GM18508 (cell line): ENCODE measurements at regions not wholly inside any gene's neighbourhood (a gene's known extent, or its start where the extent isn't known, plus 50 kb on each side); places are given as distances from the start of the nearest gene placed in this dataset.
"Not testable (repeated sequence)": the region's sequence is repeated elsewhere in the genome, so short reads cannot be mapped to it uniquely, and the experiment has no call there.

Experiments
- ATAC-seq: cut with Tn5 transposase; IDR thresholded peaks from one replicate; pipeline ENCODE4 v1.9.1; 2021; ENCODE audit warnings: moderate number of reproducible peaks; ENCODE audit not compliant: insufficient read depth, unreplicated experiment

DNA sequence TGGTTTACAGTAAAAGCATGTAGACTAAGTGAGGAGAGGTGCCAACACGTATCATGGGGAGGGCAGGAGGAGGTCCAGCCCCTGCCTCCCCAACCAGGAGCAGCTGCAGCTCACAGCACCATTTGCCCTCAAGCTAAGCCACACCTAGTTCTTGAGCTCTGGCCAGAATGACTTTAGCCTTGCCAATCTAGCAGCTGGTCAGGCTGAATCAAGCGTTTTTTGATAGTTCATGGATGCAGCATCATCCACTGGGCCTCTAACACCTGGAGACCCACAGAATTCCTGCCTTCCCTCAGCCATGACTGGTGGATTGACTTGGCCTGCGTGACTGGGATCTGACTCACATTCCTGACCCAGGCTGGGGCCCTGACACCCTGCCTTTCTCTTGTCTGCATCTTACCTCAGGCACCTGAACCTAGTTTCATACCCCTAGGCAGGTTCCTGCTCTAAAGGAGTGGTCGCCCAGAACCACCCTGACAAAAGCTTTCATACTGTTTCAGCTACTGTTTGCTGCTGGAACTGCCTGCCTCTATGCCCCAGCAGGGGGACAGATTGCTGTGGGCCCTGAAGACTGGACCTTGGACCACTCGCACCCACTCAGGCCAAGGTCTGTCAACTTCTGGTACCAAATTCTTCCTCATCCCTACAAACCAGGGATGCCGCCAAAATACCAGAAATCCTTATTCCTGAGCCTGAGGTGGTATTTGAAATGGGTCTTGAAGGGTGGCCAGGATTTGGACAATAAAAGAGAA is 122.3 kb downstream of the QRSL1 start:
- no peak for ATAC-seq

DNA sequence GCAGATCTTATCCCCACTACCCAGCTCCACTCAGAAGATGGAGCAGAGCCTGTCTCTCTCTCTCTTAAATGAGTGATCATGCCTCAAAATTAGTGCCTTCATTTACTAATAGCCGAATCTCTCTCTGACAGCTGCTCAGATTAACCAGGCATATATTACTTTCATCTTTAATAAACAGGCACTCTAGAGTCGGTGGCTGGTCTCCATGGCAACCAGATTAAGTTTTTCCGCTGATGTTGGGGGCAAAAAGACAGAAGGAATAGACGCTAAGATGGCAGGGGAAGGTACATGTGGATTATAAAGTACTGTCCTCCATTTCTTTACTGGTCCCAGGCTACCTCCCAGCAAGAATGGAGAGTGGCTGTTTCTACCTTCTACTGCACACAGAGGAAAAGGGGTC is 121.6 kb downstream of the QRSL1 start:
- no peak for ATAC-seq

DNA sequence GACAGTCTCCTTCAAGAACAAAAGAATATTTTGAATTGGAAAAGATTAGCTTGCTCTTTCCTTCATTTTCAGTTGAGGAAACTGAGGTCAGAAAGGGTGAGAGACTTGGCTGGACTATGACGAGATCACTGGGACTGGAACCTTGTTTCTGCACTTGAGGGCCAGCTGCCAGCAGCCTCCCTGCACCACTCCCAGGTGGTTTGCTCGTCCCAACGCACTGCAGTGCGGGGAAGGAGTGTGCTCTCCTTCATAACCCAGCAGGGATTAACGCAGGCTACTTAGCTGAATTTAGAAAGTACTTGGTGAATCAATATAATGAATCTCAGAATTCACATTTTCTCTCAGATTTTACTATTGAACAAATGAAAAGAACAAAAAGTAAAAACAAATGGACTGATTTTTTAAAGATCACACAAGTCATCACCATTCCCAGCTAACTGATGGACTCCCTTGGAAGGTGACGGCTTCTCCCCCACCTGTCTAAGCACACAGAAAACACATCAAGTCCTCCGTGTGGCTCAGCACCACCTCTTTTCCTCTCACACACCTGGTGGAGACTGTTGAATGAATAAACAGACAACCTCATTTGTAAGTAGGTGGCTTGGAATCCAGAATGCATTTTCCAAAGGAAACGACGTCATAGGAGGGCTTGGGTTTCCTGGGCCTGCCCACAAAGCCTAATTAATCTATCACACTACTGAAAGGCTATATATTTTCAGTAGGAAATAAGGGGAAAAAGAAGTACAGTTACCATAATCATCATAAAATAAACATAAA is 121.0 kb downstream of the QRSL1 start:
- ATAC-seq, result no peak

DNA sequence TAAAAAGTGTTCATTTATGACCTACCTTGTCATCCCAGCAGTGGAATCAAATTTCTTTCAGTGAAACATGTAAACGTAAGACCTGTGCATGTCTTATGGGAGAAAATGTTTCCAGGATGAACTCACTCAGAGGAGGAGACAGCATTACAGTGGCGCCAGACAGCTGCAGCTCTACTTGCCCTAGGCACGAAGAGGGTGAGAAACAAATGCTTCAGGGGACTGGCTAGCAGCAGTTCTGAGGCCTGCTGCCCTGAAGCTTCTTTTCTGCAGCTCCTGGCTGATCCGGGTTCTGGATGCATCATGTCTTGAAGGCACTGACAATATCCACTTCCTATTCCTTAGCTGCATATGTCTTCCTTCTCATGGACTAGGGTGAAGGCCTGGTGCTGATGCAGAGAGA is 120.2 kb downstream of the QRSL1 start:
- no peak for ATAC-seq

DNA sequence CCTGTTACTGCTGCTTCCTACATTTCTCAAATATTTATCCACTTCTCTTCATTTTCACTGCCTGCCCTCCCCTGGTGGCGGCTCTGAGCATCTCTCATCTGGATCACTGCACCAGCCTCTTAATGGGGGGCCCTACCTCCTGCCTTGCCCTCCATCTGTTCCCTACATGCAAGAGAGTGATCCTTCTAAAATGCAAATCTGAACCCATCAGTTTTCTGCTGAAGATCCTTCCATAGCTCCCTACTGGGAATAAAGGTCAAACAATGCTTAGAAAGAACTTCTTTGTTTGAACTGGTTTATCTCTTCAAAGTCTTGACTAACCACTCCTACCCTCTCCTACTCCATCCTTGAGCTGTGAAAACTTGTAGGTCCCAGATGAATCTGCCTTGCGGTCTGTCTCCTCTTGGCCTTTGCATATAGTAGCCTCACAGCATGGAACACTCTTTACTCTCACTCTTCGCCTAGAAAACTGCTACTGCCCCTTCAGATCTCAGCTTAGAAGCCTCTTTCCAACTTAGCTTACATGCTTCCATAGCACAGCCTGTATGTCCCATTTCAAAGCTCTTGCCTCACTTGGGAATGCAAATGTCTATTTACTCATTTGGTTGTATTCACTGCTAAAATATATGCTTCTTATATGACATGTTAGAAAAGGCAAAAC is 119.3 kb downstream of the QRSL1 start:
- ATAC-seq, result no peak

DNA sequence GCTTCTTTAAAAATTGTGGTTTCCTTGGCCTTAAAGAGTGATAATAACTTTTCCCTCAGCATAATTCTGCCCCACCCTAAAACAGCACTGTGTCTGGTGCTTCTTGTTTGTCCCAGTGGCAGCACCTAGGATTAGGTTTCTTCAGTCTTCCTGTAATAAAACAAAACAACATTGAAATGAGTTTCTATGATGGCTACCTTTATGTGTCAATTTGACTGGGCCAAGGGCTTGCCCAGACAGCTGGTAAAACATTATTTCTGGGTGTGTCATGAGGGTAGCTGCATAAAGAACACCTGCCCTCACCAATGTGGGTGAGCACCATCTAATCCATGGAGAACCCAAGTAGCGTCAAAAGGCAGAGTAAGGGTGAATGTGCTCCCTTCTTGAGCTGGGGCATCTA is 117.8 kb downstream of the QRSL1 start:
- no peak for ATAC-seq

DNA sequence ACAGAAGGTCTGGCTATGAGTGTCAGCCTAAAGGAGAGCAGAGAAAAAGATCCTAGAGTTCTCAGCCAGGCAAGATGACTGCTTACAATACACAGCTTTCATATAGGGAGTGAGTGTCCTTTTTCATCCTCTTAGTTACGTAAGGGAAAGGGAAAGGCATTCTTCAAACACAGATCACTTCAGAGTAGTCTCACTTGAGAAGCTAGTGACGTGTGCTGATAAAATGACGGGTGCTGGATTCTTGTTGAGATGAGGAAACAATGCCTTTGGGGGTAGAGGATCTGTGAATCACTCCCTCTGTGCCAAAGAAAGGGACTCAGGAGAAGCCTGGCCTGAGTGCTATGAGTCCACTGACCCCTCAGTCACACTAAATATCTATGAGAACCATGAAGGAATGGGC is 117.3 kb downstream of the QRSL1 start:
- no peak for ATAC-seq

DNA sequence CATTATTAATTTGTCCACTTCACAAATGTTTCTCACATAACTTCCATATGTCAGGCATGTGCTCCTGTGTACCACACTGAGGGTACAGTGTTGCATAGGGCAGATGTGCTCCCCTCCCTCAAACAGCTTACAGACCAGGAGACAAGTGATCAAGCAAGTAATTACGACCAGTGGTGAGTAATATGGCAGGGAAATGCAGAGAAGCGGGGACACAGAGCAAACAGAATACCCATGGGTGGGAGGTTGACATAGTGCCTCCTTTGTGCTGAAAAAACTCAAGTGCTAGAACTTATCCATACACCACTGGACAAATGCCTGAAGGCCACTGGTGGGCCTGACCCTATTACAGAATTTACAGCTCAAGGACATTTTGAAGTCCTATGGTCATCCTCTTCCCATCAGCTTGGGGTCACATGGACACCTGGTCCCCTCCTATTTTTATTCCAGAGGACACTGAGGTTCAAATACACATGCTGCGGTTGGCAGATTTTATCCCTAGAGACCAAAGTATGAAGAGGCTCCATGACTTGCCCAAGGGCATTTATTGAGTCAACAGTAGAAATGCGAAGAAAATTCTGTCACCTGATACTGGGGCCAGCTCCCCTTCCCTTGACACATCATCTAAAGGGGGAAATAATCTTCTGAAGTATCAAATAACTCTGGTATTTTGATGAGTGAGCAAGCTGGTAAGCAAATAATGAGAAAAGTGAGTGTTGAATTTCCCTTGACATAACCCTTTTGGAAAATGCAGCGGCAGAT is 116.6 kb downstream of the QRSL1 start:
- no peak for ATAC-seq

DNA sequence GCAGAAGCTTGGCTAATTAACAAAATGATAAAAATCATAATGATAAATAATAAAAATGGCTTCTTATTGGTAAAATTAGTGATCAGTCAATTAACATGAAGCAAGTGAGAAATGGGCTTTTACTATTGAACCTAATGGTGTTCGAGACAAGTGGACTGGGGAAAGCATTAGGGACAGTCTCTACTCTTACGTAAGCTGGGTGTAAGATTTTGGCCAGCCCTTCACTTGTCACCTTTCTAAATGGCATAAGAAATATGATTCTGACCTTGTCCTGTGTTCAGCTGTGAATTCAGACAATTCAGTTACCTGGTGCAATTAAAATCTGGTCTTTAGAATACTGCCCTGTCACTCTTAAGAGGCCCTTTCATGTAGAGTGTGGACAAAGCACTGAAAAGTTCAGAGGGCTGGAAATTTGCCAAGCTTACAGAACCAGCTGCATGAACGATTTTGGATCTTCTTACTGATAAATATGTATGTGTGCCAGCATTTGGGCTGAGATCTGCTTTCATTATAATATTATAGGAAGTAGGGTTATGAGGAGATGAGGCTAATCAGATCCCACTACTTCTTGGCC is 115.9 kb downstream of the QRSL1 start:
- no peak for ATAC-seq

DNA sequence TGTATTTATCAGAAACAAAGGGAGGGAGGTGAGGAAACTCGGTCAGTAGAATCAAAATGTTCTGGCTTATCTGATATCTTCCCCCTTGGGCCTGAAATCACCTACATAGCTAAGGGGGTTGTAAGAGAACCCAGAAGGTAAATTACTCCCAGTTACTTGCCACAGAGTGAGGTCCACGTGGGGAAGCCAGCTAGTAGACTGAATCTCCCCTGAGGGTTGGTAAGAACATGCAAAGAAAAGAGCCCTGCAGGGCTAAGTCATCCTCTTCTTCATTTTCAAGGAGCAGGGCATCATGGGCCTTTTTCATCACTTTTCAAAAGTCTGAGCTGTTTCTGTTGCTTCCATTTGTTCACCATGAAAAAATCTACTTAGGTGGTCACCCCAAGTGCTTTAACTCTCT is 115.4 kb downstream of the QRSL1 start:
- no peak for ATAC-seq

DNA sequence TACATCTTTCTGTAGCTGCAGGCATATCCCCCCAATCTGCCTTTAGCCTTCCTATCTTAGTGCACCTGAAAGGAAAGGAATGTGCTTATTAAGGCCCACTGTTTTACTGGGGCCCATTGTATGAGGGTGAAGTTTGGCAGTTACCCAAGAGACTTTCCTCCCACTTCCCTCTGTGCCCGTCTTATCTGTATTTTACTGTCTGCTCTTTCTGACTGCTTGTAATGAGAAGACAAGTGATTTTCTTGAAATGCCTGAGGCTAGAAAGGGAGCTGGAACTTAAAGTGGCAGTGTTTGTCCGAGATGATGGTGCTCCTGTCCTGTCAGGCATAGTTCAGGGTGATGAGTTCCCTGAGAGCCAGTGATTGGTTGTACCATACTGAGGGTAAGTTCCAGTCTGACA is 114.7 kb downstream of the QRSL1 start:
- ATAC-seq, result not testable (repeated sequence)

DNA sequence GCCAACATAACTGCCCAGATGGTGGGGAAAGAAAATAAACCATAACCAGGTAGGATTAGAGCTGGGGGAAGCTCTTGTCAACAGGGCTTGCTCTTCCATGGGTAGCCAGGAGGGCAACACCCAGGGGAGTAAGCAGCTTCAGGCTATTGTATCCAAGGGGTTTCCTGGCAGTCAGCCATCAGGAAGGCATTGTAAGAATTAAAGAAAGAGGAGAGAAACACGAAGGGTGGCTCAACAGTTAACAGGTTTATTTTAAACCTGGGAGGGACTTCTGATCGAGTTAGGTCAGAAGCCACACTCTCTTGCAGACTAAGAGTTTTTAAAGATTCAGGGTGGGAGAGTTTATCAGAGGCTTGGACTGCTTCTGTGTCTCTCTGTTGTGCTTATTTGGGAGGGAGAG is 114.2 kb downstream of the QRSL1 start:
- ATAC-seq, result no peak

DNA sequence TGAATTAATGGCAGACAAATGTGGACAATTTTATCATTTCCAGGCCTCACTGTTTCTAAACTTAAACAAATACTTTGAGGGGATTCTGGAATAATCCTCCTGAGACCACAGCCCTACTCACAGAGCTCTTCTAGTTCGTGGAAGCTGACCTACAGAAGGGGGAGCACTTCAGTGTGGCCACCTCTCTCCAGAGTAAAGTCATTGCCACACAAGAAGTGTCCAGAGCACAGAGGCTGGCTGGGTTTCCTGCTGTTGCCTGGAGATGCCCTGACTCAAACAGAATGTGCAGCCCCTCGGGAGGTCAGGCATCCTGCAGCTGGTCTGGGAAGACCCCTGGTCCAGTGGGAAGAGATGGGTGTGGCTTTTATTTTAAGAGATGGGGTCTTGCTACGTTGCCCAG is 110.9 kb downstream of the QRSL1 start:
- no peak for ATAC-seq

DNA sequence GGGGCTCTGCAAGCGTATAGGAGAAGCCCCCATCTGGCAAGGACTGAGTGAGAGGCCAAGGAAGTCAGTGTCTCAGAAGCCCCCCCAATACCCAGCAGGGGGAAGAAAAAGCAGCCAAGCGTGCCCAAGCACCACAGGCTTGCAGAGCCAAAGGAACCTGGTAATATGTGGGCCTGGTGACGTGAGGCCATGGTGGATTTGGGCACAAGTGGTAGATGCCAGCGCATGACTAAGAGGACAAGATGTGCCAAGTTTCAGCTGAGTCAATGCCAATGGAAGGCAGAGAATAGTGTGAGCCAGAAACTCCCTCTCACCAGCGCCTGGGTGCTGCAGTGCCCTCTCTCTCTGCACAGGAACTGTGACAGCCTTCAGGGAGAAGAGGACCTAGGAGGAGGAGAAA is 110.0 kb downstream of the QRSL1 start:
- no peak for ATAC-seq

DNA sequence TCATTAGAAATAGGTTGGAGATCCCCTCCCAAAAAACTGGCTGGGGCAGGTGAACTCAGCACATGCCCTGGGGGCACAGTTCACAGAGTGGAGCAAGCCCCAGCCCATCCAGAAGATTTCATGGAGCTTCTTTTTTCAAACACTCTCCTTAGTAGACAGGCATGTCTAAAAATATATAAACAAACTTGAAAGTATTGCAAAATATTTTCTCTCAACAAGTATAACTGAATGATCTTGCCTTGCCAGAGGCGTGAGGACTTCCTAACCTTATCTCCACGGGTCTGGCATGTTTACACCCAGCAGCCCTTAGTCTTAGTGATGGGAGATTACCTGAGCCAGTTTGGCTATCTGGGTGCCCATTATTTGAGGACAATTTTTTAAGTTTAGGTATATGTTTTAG is 107.1 kb downstream of the QRSL1 start:
- no peak for ATAC-seq

DNA sequence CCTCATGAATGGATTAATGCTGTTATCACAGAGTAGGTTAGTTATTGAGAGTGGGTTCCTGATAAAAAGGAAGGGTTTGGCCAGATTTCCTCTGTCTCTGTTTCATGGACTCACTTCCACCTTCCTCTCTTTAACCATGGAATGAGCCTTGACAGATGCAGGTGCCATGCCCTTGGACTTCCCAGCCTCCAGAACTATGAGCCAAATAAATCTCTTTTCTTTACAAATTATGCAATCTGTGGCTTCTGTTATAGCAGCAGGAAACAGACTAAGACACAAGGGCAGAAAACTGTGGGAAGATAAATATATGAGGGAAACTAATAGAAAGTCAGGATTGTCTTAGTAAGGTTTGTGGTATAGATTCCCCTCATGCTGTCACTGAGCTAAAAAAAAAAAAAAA is 106.5 kb downstream of the QRSL1 start:
- no peak for ATAC-seq

DNA sequence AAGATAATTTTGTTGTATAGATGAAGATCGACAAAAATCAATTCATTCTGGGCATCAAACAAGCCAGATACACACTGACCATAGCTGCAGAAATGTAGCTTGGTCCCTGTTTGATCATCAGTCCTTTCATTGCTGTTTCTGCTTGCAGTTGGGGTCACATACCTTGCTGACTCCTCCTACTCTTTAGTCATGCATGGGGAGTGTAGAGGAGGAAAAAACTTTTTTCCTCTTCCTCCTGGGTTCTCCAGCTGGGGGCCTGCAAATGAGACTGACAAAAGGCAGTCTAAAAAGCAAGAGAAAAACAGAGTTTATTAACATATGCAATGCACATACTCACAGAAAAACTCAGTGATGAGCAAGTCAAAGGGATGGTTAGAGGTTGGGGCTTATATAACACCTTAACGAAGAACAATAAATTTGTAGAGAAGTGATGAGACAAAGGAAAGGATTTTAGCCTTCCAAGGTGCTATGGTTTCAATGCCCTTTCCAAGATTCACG is 105.8 kb downstream of the QRSL1 start:
- ATAC-seq, result no peak

DNA sequence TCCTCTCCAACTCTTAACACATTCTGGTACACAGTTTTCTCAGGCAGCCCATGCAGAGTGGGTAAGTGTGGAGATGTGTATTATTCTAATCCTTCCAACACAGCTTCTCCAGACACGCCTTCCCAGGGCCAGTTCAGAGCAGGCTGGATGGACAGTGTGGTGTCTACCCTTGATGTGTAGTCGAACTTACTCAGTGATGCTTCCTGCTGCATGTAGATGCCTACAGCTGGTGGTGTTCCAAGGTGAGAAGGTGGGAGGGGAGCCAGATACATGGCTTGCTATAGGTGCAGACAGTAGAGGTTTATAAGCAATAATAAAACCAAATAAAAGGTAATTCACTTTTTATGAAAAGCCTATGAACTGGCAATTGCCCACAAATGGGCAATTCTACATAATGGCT is 104.0 kb downstream of the QRSL1 start:
- ATAC-seq, result no peak

DNA sequence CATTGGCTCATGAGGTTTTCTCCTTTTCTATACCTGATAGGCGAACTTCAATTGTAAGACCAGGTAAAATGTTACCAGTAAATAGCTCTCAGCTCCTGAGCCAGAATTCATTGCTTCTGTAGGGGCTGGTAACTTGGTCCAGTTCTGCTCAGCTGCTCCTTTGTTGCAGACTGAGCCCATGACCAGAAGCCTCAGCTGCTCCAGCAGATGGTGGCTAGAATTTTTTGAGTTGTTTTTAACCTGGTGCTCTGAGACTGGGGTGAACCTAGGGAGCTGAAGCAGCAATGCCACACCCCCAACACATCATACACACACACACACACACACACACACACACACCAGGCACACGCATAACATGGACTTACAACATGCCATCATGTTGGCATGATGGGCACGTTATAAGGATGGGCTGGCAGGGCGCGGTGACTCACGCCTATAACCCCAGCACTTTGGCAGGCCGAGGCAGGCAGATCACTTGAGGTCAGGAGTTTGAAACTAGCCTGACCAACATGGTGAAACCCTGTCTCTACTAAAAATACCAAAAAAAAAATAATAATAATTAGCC is 103.1 kb downstream of the QRSL1 start:
- ATAC-seq, result no peak

DNA sequence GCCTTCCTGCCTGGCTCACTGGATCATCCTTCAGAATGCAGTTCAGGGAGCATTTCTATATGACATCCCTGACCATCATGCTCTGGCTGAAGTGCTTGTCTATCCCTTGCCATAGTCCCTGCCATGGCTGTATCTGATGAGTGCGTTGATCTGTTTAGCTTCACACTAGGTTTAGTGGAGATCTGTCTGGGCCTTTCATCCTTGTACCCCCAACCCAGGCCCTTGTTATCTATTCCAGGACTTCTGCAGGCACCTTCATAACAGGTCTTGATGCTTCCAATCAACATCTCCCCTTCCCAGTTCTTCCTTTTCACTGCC is 102.4 kb downstream of the QRSL1 start:
- ATAC-seq, result no peak
